GM12801 (cell line): ENCODE measurements at regions not wholly inside any gene's neighbourhood (a gene's known extent, or its start where the extent isn't known, plus 50 kb on each side); places are given as distances from the start of the nearest gene placed in this dataset.

Experiments used
- TF ChIP-seq, protein P1 (sequence below): IDR thresholded peaks from one replicate; pipeline ENCODE4 v1.5.1; 2011; ENCODE audit warnings: control low read depth; ENCODE audit not compliant: insufficient read length; ENCODE audit errors: extremely low read depth

DNA sequence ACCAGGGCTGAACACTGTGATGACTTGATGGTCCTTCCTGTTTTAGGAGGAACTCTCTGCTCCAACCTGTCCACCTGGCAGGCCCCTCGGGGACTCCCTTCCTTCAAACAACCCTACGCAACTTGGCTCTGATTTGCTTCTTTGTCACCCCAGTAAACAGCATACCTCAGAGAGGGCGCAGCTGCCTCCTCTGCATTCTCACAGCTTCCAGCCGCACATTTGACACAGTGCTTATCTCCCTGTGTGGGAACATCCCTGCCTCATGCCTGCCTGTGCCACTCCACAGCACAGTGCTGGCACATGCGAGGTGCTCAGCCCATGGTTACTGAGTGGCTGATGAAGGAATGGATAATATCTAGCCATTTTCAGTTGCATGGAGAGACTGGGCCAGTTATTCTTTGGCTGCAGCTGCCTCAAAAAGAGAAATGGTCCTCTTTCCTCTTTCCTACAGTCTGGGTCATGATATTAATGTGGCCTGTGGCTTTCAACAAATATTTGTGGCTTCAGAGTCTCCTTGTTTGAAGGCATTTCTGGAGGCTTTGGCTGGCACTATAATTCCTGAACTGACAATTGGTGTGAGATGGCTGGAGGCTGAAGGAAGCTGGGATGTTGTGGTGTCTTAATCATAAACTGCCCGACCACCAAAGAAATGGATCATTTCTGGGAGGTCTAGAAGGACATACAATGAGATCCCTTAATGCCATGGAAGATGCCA lies 77.9 kb downstream of the TENT5C start:
- TF ChIP-seq, protein P1, sequence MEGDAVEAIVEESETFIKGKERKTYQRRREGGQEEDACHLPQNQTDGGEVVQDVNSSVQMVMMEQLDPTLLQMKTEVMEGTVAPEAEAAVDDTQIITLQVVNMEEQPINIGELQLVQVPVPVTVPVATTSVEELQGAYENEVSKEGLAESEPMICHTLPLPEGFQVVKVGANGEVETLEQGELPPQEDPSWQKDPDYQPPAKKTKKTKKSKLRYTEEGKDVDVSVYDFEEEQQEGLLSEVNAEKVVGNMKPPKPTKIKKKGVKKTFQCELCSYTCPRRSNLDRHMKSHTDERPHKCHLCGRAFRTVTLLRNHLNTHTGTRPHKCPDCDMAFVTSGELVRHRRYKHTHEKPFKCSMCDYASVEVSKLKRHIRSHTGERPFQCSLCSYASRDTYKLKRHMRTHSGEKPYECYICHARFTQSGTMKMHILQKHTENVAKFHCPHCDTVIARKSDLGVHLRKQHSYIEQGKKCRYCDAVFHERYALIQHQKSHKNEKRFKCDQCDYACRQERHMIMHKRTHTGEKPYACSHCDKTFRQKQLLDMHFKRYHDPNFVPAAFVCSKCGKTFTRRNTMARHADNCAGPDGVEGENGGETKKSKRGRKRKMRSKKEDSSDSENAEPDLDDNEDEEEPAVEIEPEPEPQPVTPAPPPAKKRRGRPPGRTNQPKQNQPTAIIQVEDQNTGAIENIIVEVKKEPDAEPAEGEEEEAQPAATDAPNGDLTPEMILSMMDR, result no peak

DNA sequence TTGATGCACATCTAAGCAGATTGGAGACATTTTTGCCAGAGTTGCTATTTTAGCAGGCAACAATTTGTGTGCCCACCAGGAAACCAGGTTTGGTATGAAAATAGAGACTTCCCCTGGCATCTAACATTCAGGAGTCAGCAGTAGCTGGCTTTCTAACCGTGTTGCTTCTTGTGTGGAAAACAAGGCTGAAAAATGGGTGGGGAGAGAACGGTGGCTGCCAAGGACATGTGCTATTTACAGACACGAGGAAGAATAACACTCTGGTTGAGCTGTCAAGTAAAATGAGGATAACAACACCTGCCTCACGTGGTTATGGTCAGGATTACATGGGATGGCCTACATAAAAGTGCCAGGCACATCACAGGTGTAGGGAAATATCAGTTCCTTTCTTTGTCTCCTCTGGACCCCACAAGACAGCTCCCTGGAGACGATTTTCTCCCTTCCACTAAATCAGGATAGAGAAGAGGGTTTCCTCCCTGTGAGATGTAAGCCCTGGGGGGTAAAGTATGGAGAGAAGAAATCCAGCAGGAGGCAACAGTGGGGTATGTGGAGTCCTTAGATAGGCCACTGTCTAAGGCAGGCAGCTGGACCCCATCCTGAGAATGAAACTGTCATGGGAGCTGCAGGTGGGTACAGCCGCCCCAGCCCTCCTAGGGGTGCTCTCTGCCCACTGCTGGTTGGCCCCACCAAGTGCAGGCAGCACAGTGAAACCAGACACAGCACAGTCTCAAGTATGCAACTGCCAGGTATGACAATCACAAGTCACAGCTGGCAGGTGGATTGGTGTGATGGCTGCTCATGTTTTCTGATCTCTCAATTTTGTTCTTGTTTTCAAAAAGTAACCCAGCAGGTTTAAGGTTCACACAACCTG lies 80.3 kb downstream of the TENT5C start:
- TF ChIP-seq, protein P1, result no peak

DNA sequence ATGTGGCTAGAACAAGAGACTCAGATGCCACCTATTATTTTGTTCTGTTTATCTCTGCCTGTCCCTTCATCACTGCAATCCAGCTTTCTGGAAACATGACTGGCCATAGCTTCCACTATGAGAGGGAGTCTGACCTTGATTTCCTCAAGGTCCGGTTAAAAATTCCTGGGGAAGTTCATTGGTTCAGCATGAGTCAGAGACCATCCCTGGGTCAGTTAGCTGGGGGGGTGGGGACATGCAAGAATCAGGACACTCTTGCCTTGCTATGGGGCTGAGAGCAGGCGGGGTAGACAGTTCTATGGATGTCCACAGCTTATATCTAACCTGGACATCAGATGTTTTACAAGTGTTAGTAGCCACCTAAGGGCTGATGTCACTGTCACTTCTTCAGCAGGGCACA lies 81.1 kb downstream of the TENT5C start:
- TF ChIP-seq, protein P1, result no peak

DNA sequence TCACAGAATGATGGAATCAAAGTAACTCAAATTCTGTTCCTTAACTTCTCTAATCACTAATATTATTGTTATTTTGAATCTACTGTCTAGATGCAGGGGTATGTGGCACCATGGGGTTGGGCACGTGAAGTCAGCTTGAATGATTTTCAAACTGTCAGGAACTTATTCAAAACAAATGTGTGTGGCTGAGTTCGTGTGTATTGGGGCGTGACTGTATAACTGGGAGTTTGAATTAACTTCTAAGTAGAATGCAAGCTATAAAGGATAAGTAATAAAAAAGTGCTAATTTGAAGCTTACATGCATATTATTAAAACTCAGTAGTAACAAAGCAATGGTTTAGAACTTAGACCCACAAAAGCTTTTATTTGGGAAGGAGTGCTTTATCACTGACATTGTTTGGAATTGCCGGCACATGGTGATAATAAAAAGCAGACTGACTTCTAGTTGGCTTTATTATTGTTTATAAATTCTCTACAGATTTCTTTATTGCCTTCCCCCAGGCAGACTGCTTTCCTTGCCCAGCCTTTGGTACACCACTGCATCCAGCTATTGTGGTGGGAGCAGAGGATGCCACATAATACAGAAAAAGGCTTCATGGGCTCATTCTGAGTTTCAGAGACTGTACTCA lies 84.3 kb downstream of the TENT5C start:
- TF ChIP-seq, protein P1, result no peak

DNA sequence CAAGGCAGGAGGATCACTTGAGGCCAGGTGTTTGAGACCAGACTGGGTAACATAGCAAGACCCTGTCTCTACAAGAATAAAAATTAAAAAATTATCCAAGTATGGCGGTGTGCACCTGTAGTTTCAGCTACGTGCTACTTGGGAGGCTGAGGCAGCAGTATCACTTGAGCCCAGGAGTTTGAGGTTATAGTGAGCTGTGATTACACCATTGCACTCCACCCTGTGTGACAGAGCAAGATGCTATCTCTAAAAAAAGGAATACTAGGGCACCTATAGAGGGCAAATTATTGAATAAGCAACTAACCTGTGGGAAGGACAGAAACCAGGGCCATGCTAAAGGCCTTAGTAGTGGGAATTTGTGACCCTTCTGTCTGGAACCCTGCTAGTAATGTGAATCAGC lies 86.1 kb downstream of the TENT5C start:
- TF ChIP-seq, protein P1, result no peak

DNA sequence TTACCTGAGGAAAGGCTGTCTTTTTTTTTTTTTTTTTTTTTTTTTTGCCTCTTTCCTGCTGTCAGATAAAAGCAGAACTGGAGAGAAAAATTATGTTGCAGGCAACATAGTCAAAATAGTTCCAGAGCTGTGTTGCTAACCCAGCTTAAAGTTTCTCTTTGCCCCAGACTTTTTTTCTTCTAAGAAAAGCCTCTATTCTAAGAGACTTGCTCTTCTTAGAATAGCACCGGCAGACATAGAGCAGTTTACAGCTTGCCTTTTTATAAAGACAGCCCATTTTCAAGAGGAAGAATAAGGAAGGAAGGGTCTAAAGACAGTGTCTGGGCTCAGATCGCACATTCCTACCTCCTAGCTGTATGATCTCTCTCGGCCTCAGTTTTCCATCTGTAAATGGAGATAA lies 88.7 kb downstream of the TENT5C start:
- TF ChIP-seq, protein P1, result no peak

DNA sequence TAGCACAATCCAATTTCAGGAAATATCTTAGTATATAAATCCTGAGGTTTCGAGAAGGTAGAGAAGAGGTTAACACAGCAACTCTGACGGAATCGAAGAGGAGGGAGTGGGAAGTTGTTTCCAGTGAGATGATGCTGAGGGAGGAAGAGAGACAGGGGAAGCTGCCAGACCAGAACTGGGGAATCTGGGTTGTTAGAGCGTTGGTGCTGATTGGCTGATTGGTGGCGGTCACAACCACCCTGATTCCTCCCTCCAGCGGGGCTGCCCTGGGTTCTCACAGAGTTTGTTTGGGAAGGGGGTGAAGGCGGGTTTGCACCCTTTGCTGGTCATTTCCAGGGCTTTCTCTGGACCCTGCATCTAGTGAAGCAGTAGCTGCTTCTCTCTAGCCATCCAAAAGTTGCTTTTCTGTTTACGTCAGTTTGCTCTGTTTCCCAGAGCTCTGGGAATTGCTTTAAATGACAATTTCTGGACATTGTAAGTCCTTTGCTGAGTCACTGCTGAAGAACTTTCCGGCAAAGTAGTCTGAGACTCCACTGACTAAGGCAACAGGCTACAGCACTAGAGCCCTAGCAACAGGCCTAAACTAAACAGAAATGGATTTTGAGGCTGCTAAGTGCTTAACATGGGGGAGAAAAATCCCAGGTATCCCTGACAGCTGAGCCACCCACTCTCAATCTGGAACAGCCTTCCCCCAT lies 90.1 kb downstream of the TENT5C start:
- TF ChIP-seq, protein P1, result no peak
